ENCODE measurements at regions not wholly inside any gene's neighbourhood (a gene's known extent, or its start where the extent isn't known, plus 50 kb on each side); places are given as distances from the start of the nearest gene placed in this dataset.

- TF ChIP-seq CTCF (conservative IDR thresholded peaks at IDR 0.05; ENCODE audit: low read depth, low read length) (no peak), EZH2 (IDR thresholded peaks at IDR 0.05; ENCODE audit: borderline replicate concordance, low read depth, low read length, poor library complexity, severe bottlenecking) (no peak)
Measured at GRCh38 chr4:1495416-1496115, 89.3 kb upstream of the NKX1-1 start.

All from A673 (cell line).